ENCODE measurements at regions not wholly inside any gene's neighbourhood (a gene's known extent, or its start where the extent isn't known, plus 50 kb on each side); places are given as distances from the start of the nearest gene placed in this dataset.

GRCh38 chr9:31334837-31335528, 1049.5 kb upstream of the ACO1 start:
- DNase-seq (no peak), ATAC-seq (peak in 1 of 4 donors; percentile 20)
- no peaks in the 10 kb centered on the region for H3K27me3 ChIP-seq
- no peaks in the 10 kb centered on the region for H3K9me3 ChIP-seq
- H3K4me3 ChIP-seq: no peak overlapping the region
- TF ChIP-seq POLR2A (IDR thresholded peaks at IDR 0.05): no peak
- TF ChIP-seq CTCF (IDR thresholded peaks at IDR 0.05): no peak
- no peaks in the 10 kb centered on the region for H3K4me1 ChIP-seq
- WGBS (ENCODE audit: insufficient coverage, low coverage, low lambda C conversion rate, missing lambda C conversion rate): 40% methylated on average over 2 of the region's 6 CpGs
- no peak overlapping the region for H3K27ac ChIP-seq
- intact Hi-C loops (cut with DNase I): no loop called here
- no peaks in the 10 kb centered on the region for H3K36me3 ChIP-seq

- no peaks in the 10 kb centered on the region for H3K36me3 ChIP-seq
- 24% methylated on average over 2 of the region's 4 CpGs for WGBS (ENCODE audit: insufficient coverage, low coverage, low lambda C conversion rate, missing lambda C conversion rate)
- intact Hi-C loops (cut with DNase I): no loop called here
- ATAC-seq: peak in 2 of 4 donors; percentile 49 to 54
- H3K4me1 ChIP-seq: no peaks in the 10 kb centered on the region
- TF ChIP-seq CTCF (IDR thresholded peaks at IDR 0.05): no peak
- TF ChIP-seq POLR2A (IDR thresholded peaks at IDR 0.05): no peak
- H3K4me3 ChIP-seq: no peak overlapping the region
- H3K9me3 ChIP-seq: no peaks in the 10 kb centered on the region
- no peaks in the 10 kb centered on the region for H3K27me3 ChIP-seq
- no peak for DNase-seq
- no peak overlapping the region for H3K27ac ChIP-seq
Observed at GRCh38 chr9:31335529-31336234, 1048.8 kb upstream of the ACO1 start.

- intact Hi-C loops (cut with DNase I): no loop called here
- H3K4me3 ChIP-seq: no peak overlapping the region
- no peak for ATAC-seq
- WGBS (ENCODE audit: insufficient coverage, low coverage, low lambda C conversion rate, missing lambda C conversion rate): 9% methylated on average over 1 of the region's 1 CpG
- no peak for TF ChIP-seq POLR2A (IDR thresholded peaks at IDR 0.05)
- TF ChIP-seq CTCF (IDR thresholded peaks at IDR 0.05): no peak
- no peaks in the 10 kb centered on the region for H3K36me3 ChIP-seq
- DNase-seq: no peak
- no peak overlapping the region for H3K27ac ChIP-seq
- H3K4me1 ChIP-seq: no peaks in the 10 kb centered on the region
- no peaks in the 10 kb centered on the region for H3K9me3 ChIP-seq
- no peaks in the 10 kb centered on the region for H3K27me3 ChIP-seq
Observed at GRCh38 chr9:31336386-31336785, 1048.1 kb upstream of the ACO1 start.

GRCh38 chr9:31336841-31337240, 1047.6 kb upstream of the ACO1 start:
- H3K27me3 ChIP-seq: no peaks in the 10 kb centered on the region
- no peaks in the 10 kb centered on the region for H3K36me3 ChIP-seq
- no peak overlapping the region for H3K4me3 ChIP-seq
- H3K4me1 ChIP-seq: no peaks in the 10 kb centered on the region
- TF ChIP-seq CTCF (IDR thresholded peaks at IDR 0.05) (no peak), POLR2A (IDR thresholded peaks at IDR 0.05) (no peak)
- DNase-seq (no peak), ATAC-seq (no peak)
- intact Hi-C loops (cut with DNase I): no loop called here
- H3K27ac ChIP-seq: no peak overlapping the region
- 72% methylated on average over 1 of the region's 1 CpG for WGBS (ENCODE audit: insufficient coverage, low coverage, low lambda C conversion rate, missing lambda C conversion rate)
- H3K9me3 ChIP-seq: no peaks in the 10 kb centered on the region

Measured in right lobe of liver (tissue), 6 donors.